ENCODE measurements at regions not wholly inside any gene's neighbourhood (a gene's known extent, or its start where the extent isn't known, plus 50 kb on each side); places are given as distances from the start of the nearest gene placed in this dataset.

DNA sequence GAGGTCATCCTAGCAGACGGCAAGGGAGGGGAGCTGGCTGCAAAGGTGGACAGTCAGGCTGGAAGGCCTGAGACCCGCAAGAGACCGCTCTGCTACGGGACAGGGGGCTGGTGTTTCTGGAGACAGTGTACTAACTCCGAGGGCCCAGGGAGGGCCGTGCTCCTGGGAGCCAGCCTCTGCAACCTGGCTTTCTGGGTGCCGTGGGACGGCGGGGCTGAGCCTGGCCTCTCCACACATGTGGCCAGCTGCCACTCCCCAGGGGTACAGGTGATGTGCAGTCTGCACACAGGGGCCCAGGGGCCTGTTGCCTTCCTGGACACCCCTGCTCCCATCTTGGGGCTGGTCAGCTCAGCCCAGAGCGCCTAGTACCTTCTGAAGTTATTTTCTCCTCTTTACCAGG lies 92.2 kb downstream of the MRPL36 start:
- in situ Hi-C loops (cut with HindIII; ENCODE audit: low sequenced_read_pairs) = no loop called here

DNA sequence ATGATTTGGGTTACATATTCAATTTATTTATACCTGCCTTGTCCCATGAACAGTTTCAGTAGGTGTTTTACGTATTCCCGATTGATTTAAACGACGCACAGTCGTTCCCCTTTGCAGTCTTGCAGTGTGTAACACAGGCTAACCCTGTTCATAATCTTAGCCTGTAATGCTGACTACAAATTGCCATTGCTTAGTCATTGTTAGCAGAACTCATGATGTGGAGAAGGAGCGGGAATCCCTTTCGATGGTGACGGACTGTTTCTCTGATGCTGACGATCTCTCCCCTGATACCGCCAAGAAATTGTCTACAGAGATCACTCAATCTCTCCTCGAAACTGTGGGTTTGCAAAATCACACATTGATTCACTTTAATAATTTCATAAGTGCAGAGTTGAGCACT lies 93.2 kb downstream of the MRPL36 start:
- in situ Hi-C loops (cut with HindIII; ENCODE audit: low sequenced_read_pairs) = no loop called here

DNA sequence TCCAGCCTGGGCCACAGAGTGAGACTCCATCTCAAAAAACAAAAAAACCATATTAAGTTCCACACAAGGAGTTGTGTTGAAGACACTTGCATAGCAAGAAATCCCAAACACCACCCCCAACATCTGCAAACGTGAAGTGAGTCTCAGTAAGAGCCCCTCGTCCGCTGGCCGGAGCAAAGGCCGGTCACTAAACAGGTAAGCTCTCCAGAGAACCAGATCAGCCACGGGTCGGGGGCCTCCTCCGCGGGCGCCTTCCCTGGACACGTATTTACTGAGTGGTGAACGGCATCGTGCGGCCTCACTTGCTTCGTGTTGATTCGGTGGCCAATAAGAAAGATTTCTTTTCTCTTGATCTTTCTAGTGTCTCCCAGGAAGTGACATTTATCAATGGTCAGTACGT lies 93.6 kb downstream of the MRPL36 start:
- in situ Hi-C loops (cut with HindIII; ENCODE audit: low sequenced_read_pairs) = no loop called here

DNA sequence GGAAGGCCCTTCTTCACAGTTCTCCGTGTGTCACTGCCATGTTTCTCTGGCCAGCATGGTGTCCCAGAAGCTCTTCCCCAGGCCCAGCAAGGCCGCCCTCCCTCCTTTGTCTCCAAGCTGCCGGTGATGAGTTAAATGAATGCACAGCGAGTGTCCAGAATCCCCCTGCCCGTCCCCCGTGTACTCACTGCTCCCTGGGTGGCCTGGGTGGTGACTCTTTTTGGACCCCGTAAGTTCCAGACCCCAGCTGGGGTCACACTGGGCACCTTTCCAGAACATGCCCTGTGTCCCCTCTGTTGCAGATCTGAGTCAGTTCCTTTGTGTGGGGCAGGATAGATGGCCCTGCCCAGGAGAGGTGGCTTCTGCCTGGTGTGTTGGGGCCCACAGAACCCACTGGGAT lies 95.0 kb downstream of the MRPL36 start:
- in situ Hi-C loops (cut with HindIII; ENCODE audit: low sequenced_read_pairs) = no loop called here

DNA sequence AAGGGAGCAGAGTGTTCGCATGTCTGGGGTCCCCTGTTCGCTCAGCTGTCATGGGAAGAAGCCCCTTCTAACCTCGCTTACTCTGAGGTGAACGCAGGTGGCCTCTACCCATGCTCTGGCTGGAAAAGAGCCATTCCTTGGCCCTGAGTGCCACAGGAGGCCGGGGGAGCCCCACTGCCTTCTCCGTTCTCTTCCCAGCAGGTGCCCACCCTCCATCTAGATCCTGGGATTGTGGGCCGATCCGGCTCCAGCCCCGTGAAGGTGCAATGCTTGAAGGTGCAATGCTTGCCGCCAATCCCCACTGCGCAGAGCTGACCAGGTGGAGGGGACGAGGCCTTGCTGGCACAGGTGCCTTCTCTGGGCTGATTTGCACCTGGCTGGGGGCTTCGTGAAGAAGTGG lies 95.4 kb downstream of the MRPL36 start:
- in situ Hi-C loops (cut with HindIII; ENCODE audit: low sequenced_read_pairs) = no loop called here

DNA sequence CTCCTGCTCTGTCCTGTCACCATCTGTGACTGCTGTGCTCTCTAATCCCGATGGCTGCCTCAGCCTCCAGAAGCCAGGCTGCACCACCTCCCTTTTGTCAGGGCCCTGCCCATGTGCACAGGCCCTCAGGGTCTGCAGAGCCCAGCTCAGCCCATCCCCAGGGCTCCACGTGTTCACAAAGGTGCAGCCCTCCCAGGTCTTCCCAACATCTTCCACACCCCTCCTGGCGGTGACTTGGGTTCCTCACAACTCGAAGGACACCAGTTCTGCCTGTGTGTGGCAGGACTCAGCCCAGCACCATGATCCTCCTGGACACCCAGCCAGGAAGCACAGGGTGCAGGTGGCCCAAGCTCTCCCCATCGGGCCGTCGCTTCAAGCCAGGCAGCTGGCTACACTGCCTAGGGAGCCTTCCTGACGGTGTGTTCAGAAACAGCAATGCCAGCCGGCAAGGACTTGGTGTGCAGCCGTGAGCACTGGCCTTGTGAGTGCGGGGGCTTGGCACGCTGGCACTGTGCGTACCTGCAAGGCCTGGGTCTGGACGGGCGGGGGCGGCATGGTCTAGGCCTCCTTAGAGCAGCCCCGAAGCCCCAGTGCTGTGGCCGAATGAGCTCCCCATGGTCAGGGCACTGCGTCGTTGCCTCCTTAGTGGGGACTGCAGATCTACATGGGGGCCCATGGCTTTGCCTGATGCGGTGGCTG lies 96.1 kb downstream of the MRPL36 start:
- in situ Hi-C loops (cut with HindIII; ENCODE audit: low sequenced_read_pairs) = no loop called here

DNA sequence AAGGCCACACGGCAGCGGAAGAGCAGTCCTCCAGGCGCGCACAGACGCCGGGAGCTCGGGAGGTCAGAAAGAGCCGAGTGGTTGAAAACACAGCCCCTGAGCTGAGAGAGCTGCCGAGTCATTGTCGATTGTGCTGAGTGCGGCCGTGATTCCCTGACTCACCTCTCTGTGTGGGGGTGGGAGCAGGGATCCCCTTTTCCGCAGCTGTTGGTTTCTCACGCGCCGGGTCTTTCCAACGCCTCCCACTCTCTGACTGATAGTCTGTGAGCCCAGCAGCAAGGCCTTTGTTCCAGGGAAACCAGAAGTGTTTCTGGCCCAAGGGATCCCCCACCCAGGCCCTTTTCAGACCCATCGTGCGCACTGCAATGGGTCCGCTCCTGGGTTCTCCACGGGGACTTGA lies 97.3 kb downstream of the MRPL36 start:
- in situ Hi-C loops (cut with HindIII; ENCODE audit: low sequenced_read_pairs) = no loop called here

DNA sequence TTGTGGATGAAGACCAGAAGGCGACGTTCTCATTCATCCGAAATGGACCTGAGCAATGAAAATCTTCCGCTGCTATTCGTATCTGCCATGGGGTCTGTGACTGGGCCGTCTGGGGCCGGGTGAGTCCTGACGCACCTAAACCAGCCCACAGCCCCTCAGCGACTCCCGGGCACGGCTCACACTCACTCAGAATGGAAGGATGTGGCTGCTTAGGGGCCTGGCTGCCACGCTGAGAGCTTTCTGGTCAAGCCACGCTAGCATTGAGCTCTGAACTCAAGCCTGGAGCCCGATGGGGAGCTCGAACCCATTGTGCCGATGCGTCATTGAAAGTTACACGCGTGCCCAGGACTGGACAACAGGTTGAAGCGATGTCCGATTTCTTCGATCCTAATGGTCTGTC lies 97.8 kb downstream of the MRPL36 start:
- in situ Hi-C loops (cut with HindIII; ENCODE audit: low sequenced_read_pairs) = no loop called here

DNA sequence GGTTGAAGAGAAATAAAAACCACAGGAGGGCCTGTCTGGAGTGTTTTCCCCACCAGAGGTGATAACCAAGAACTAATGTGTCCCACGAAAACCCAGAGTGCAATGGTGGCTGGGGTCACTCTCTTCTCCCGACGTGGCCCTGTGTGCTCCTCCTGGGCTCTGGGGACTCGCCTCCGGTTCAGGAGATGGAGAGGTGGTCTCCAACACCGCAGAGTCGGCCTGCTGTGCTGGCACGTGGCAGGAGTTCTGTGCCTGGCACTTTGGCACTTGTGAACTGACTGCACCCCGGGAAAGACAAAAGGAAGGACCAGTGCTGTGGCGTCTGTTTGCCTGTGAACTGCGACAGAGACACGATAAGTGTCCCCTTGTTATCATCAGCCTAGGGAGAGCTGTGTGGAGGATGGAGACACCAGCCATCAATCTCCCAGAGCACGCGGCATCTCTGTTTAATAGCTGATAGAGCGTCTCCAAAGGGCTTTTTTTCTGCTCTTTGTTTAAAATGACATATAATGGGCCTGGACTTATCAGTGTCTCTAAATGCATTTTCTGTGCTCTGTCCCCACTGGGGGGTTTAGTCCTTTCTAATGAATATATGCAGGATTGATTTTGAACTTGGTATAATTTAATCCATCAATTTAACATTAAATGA lies 98.3 kb downstream of the MRPL36 start:
- in situ Hi-C loops (cut with HindIII; ENCODE audit: low sequenced_read_pairs) = no loop called here

DNA sequence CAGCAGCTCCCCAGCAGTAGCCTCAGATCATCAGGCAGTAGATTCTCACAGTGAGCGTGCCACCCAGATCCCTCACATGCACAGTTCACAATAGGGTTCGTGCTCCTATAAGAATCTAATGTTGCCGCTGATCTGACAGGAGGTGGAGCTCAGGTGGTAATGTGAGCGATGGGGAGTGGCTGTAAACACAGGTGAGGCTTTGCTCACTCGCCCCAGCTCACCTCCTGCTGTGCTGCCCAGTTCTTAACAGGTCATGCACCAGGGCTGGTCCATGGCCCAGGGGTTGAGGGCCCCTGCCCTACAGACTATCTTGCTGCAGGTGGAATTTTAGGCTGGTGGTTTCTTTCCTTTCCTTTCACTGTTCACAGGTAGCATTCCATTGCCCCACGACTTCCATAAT lies 100.2 kb downstream of the MRPL36 start:
- in situ Hi-C loops (cut with HindIII; ENCODE audit: low sequenced_read_pairs) = no loop called here

DNA sequence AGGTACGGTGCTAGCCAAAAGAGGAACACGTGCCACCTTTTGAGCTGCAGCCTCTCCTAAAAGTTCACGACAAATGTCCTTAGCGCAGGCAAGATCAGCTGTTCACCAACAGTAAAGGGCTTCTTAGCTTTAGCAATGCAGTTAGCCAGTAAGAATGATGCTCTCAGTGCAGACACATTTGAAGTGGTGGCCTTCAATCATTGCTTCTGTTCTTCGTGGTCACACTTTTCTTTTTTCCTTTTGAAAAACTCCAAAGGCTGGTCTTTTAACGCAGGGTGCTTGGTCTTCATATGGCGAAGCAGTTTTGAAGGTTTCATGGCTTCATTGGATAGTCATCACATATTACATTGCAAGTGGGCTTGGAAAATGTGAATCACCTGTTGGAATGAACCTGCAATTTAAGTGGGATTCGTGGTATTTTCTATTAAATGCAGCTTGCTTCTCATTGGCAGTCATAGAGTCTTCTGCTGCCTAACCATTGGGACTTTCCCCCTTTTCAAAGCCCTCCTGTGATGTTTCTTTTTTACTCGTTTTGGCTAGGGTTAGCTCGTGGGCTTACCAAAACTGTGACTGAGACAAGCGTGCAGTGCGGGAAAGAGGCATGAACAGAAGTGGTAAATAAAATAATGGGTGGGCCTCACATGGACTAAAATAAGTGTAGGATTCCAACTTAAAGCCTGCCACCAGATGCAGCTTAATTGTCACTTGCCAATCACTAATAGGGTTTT lies 100.9 kb downstream of the MRPL36 start:
- in situ Hi-C loops (cut with HindIII; ENCODE audit: low sequenced_read_pairs) = no loop called here

DNA sequence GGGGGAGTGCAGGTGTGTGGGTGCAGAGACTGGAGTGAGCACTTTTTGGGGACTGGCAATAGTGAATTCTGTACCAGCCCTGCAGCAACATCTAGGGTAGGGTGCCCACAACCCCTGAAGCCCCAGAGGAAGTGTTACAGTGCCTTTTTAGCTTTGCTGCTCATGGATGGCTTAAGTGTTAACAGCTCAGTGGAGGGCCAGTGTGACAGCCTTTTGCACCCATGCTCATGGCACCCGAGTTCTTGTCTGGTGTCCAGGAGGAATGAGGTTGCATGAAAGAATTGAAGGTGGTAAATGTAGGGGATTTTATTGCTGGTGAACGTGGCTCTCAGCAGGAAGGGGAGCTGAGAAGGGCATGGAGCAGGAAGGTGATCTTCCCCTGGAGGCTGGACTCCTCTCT lies 107.3 kb downstream of the MRPL36 start:
- in situ Hi-C loops (cut with HindIII; ENCODE audit: low sequenced_read_pairs) = no loop called here

DNA sequence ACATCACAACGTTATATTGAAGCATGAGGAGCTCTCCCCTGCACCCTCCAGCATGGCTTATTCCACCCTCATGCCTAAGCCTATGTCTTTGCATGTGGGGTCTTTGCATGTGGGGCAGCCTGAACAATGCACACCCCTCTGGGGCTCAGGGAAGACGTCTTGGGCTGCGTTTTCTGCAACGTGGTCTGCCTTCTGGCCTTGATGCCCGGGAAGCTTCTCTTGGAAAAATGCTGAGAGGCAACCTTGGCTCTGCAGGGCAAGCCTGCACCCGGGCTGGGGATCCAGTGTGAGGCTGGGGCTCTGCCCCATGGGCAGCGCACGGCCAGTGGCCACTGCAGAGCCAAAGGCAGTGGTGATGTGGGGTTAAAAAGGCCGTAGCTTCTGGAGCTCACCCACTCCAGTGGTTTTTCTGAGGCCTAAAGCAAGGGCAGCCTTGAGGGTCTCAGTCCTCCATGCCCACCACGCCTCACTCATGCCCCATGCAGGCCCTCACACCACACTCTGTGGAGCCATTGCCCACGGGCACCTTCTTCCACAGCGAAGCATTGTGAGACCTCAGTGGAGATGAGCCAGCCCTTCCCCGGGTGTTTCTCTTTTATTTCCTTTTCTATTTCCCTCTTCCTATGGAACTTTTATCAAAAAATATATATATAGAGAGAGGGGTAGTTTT lies 112.2 kb downstream of the MRPL36 start:
- in situ Hi-C loops (cut with HindIII; ENCODE audit: low sequenced_read_pairs) = no loop called here

DNA sequence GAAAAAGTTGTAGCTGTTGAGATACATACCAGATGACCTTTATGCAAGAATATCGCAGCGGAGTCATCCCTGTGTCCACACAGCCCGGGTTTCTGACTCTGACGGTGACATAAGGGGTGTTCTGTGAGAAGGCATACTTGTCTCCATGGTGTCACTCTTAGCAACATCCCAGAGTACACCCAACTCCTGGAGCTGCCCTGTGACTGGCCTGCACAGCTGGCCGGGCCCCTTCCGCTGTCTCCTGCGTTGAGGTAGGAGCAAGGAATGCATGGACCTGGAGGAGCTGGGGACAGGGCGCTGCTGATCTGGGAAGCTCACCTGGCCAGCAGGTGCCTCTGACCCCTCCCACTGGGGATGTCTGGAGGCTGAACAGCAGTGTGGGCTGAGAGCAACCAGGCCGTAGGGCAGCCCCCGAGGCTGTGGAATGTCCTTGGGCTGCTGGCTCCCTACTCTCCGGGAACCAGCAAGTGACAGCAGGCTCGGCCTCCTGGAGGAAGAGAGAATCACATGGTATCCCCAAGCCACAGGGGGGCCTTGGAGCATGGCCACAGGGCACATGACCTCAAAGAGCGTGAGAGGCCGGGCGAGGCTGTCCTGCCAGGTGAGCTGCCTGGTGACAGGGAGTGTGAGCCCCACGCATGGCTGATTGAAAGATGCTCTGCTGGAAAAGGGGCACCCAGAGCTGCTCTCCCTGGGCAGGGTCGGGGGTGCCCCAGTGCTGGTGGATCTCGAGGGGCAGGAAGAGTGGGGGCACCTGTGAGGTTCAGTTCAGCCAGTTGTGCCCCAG lies 113.4 kb downstream of the MRPL36 start:
- in situ Hi-C loops (cut with HindIII; ENCODE audit: low sequenced_read_pairs) = no loop called here

DNA sequence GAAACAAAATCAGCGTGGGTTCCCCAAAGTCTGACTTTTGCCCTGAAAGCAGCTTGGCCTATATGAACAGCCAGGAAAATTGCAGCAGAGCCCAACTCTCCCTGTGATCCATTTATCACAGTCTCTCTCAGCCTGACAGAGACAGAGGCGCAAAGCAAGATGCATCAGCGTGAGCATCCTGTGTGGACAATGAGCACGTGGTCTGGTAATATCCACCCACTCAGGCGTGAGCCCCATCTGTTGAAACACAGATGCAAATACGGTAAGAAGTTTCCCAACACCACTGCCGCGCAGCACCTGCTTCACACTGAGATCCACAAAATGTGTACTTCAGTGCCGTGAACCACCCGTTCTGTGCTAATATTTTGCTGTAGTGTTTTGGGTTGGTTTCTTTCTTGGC lies 114.6 kb downstream of the MRPL36 start:
- in situ Hi-C loops (cut with HindIII; ENCODE audit: low sequenced_read_pairs) = no loop called here

DNA sequence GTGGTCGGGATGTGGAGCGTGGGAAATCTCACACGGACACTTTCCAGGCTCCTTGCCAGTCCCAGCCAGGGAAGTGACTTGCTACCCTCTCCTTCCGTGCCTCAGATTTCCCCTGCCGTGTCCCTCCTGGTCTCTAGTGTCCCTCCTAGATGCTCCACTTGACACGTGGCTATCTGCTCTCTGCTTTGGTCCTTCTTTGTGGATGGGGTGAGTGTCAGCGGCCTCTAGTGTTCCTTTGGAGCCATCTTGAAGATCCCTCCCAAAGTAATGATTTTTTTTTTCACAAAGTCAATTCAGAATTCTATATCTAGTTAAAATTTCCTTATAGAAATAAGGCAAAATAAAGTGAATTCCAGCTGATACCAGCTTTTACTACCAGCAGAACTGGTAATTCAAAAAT lies 117.7 kb downstream of the MRPL36 start:
- in situ Hi-C loops (cut with HindIII; ENCODE audit: low sequenced_read_pairs) = no loop called here

DNA sequence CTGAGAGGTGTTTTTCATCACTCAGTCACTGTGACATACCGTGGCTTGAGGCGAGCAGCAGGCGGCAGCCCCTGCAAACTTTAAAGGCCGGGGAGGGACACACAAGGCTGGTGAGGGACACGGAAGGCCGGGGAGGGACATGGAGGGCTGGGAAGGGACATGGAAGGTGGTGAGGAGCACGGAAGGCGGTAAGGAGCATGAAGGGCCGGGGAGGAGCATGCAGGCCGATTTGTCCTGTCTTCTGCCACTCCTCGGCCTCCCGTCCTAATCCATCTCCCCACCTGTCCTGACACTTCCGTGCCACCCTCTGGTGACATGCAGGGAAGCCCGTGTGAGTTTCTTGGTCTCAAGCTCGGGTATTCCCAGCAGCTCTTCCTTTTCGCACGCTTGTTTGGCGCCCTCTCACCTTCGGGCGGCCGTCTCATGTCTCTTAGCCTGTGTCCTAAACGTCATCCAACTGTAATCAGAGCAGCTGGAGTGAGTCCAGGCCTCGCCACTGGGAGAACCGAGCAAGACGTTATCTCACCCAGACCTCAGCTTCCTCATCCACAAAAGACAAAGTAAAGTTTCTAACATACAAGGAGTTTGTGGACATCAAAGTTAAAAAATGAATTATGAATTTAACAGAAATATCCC lies 126.5 kb downstream of the MRPL36 start:
- in situ Hi-C loops (cut with HindIII; ENCODE audit: low sequenced_read_pairs) = loop anchor here (25.0 kb wide), 1 partner anchor 461 kb away; the partner anchor contains the start of gene SLC6A19

DNA sequence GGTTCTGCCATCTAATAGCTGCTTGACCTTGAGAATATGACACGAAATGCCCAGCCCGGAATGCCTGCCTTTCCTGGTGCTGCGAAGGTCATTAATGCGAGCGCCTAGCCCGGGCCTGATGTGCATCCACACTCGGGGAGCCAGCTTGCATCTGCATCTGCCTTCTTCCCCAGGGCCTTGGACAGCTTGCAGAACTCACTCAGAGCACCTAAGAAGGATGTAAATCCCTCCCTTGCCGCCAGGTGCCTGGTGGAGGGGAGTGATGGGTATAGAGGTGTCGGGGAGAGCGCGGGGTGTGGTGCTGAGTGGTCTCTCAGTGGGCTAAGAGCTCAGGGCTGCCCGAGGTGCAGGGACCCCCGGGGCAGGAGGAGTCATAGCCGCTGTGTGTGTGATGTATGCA lies 127.2 kb downstream of the MRPL36 start:
- in situ Hi-C loops (cut with HindIII; ENCODE audit: low sequenced_read_pairs) = loop anchor here (25.0 kb wide), 1 partner anchor 460 kb away; the partner anchor contains the start of gene SLC6A19

DNA sequence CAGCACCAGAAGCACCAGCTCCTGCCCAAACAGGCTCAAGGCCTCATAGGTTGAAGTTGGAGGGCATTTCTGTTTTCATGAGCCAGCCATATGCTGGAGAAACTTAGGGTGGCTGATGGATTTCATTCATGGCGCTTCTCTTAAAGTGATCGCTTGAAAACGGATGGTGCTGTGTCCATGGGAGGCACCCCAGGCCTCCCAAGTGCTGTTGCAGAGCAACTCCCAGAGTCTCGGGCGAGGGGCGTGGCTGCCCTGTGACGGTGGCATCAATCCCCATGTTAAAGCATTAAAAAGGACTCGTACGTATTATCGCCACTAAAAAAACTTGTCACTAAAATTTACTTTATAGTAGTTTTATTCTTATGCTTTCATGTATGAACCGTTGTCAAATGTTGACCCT lies 128.3 kb downstream of the MRPL36 start:
- in situ Hi-C loops (cut with HindIII; ENCODE audit: low sequenced_read_pairs) = loop anchor here (25.0 kb wide), 1 partner anchor 459 kb away; the partner anchor contains the start of gene SLC6A19

DNA sequence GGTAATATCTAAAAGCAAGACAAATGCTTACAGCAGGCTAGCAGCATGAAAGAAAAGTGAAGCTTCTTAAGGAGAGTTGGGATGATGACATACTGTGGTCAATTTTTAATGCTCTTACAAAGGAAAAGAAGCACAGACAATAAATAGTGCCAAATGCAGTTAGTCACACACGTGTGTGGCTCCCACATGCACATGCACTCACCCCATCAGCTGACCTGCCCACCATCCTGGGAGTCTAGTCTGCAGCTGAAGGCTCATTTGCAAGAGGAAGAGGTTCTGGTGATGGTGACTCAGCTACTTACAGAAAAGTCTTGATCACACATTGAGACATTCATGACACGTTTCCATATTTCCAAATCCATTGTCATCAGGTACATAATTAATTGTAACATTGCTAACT lies 129.3 kb downstream of the MRPL36 start:
- in situ Hi-C loops (cut with HindIII; ENCODE audit: low sequenced_read_pairs) = loop anchor here (25.0 kb wide), 1 partner anchor 458 kb away; the partner anchor contains the start of gene SLC6A19

All from DLD1 (cell line).